Brain microvascular endothelial cell (primary cell): ENCODE measurements at regions not wholly inside any gene's neighbourhood (a gene's known extent, or its start where the extent isn't known, plus 50 kb on each side); places are given as distances from the start of the nearest gene placed in this dataset.

Experiments used
- DNase-seq: peaks from one replicate; pipeline ENCODE4 v3.0.0-alpha.2; 2020
- H3K27ac ChIP-seq: fragments of 250-450 bp; sonication (Bioruptor Pico); 2 replicates; pipeline ENCODE4 v1.5.1; 2020; ENCODE audit warnings: mild to moderate bottlenecking, moderate library complexity
- H3K27me3 ChIP-seq: fragments of 250-450 bp; sonication (Bioruptor Pico); replicated peaks from 2 replicates; pipeline ENCODE4 v1.5.1; 2020; ENCODE audit warnings: mild to moderate bottlenecking
- H3K36me3 ChIP-seq: fragments of 250-450 bp; sonication (Bioruptor Pico); replicated peaks from 2 replicates; pipeline ENCODE4 v1.5.1; 2020; ENCODE audit warnings: mild to moderate bottlenecking
- H3K4me3 ChIP-seq: 2 replicates; pipeline ENCODE4 v1.5.1; 2011; ENCODE audit warnings: low read depth, mild to moderate bottlenecking, control low read depth, low read length, moderate library complexity
- in situ Hi-C: cut with HindIII; loops from 2 replicates; pipeline ENCODE4 v1.10.0; 2017; ENCODE audit warnings: low sequenced_read_pairs, low pct_ligation_motif_present
- TF ChIP-seq, protein P1 (sequence below): IDR thresholded peaks from 2 replicates; pipeline ENCODE4 v1.5.1; 2011; ENCODE audit warnings: low read depth, mild to moderate bottlenecking, moderate library complexity, low read length, control low read depth, inconsistent platforms; ENCODE audit errors: missing control alignments

DNA sequence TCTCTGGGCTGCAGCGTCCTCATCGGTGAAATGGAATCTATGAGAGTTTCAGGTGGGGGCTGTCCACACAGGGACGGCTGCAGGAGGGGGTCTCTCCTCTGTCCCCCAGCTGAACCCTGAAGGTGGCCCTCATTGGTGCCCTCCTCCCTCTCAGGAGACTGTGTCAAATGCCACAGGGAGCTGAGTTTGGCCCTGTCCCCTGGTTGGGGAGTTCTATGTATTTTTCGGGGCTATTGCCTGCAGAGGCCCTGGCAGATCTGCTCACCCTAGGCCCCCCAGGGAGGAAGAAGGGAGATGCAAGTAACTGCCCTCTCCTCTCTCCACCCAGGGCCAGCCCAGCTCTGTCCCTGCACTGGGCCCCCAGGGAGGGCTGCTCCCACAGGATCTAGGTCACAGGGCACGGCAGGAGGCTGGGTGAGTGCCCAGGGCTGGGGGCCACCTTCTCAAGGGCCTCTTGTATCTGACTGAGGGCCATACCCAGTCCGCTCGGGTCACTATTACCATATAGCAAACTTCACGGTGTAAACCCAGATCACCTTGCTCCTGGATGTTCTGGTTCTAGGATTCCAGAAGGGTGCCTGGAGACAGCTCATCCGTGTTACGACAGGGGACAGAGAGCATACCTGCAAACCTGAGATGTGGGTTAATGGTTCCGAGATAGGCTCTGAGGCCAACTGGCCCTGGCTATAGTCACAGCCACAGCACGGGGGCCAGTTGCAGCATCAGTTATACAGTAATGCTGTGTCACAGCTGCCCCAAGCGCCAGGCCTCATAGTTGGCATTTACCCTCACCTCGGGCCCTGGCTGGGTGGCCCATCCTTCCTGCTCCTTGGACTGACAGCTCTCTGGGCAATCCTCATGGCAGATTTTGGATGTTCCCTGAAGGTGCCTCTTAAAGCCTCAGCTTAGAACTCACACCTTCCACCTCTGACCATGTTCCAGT is 102.4 kb upstream of the PRR23E start:
- Histone ChIP-seq H3K27me3 (no peaks in the 10 kb centered on the region), H3K36me3 (no peaks in the 10 kb centered on the region), H3K4me3 (no peak overlapping the region), H3K27ac (no peak overlapping the region)
- in situ Hi-C loops: no loop called here
- TF ChIP-seq, protein P1, sequence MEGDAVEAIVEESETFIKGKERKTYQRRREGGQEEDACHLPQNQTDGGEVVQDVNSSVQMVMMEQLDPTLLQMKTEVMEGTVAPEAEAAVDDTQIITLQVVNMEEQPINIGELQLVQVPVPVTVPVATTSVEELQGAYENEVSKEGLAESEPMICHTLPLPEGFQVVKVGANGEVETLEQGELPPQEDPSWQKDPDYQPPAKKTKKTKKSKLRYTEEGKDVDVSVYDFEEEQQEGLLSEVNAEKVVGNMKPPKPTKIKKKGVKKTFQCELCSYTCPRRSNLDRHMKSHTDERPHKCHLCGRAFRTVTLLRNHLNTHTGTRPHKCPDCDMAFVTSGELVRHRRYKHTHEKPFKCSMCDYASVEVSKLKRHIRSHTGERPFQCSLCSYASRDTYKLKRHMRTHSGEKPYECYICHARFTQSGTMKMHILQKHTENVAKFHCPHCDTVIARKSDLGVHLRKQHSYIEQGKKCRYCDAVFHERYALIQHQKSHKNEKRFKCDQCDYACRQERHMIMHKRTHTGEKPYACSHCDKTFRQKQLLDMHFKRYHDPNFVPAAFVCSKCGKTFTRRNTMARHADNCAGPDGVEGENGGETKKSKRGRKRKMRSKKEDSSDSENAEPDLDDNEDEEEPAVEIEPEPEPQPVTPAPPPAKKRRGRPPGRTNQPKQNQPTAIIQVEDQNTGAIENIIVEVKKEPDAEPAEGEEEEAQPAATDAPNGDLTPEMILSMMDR: no peak
- no peak for DNase-seq

- no peak overlapping the region for H3K27ac ChIP-seq
- in situ Hi-C loops: no loop called here
- no peaks in the 10 kb centered on the region for H3K36me3 ChIP-seq
- DNase-seq: no peak
- H3K27me3 ChIP-seq: no peaks in the 10 kb centered on the region
- no peak overlapping the region for H3K4me3 ChIP-seq
- TF ChIP-seq, protein P1: no peak
Measured at GRCh38 chr3:127091376-127091775, 101.6 kb upstream of the PRR23E start.

GRCh38 chr3:127092368-127092767 is 100.6 kb upstream of the PRR23E start:
- no peak for DNase-seq
- Histone ChIP-seq H3K4me3 (no peak overlapping the region), H3K36me3 (no peaks in the 10 kb centered on the region), H3K27me3 (no peaks in the 10 kb centered on the region), H3K27ac (no peak overlapping the region)
- in situ Hi-C loops: no loop called here
- TF ChIP-seq, protein P1: no peak

GRCh38 chr3:127092776-127093175 is 100.2 kb upstream of the PRR23E start:
- no peak overlapping the region for H3K27ac ChIP-seq
- H3K4me3 ChIP-seq: no peak overlapping the region
- in situ Hi-C loops: no loop called here
- H3K36me3 ChIP-seq: no peaks in the 10 kb centered on the region
- DNase-seq: no peak
- no peaks in the 10 kb centered on the region for H3K27me3 ChIP-seq
- TF ChIP-seq, protein P1: no peak

- Histone ChIP-seq H3K36me3 (no peaks in the 10 kb centered on the region), H3K27me3 (no peaks in the 10 kb centered on the region), H3K27ac (no peak overlapping the region), H3K4me3 (no peak overlapping the region)
- TF ChIP-seq, protein P1: no peak
- in situ Hi-C loops: no loop called here
- DNase-seq: no peak
Measured at GRCh38 chr3:127093312-127093711, 99.6 kb upstream of the PRR23E start.

GRCh38 chr3:127095774-127096173 is 97.2 kb upstream of the PRR23E start:
- TF ChIP-seq, protein P1: no peak
- in situ Hi-C loops: no loop called here
- no peak for DNase-seq
- Histone ChIP-seq H3K27ac (no peak overlapping the region), H3K36me3 (no peaks in the 10 kb centered on the region), H3K4me3 (no peak overlapping the region), H3K27me3 (no peaks in the 10 kb centered on the region)
